Activated T-cell treated with anti-CD3 and anti-CD28 coated beads, Interleukin-2, amount 50 U/mL, for 48 hours (primary cell): ENCODE measurements at regions not wholly inside any gene's neighbourhood (a gene's known extent, or its start where the extent isn't known, plus 50 kb on each side); places are given as distances from the start of the nearest gene placed in this dataset.
"Not testable (repeated sequence)": the region's sequence is repeated elsewhere in the genome, so short reads cannot be mapped to it uniquely, and the experiment has no call there.

Experiments
- DNase-seq, 2 experiments: peaks; one replicate each; pipeline ENCODE4 v3.0.0-alpha.2; 2020

- DNase-seq: no peak
Observed at GRCh38 chr18:67455890-67456501, 60.5 kb downstream of the DSEL start.

GRCh38 chr18:67453901-67454300, 62.6 kb downstream of the DSEL start:
- no peak for DNase-seq

GRCh38 chr18:67451960-67452359, 64.6 kb downstream of the DSEL start:
- no peak for DNase-seq

- DNase-seq: not testable (repeated sequence)
Observed at GRCh38 chr18:67451101-67451500, 65.4 kb downstream of the DSEL start.

GRCh38 chr18:67433971-67434370, 82.5 kb downstream of the DSEL start:
- DNase-seq: no peak

- DNase-seq: no peak
Observed at GRCh38 chr18:67432806-67433205, 83.7 kb downstream of the DSEL start.

GRCh38 chr18:67428805-67429204, 87.7 kb downstream of the DSEL start:
- no peak for DNase-seq

- DNase-seq: no peak
Observed at GRCh38 chr18:67428158-67428557, 88.4 kb downstream of the DSEL start.

- no peak for DNase-seq
Observed at GRCh38 chr18:67426486-67426885, 90.0 kb downstream of the DSEL start.

- DNase-seq: no peak
Observed at GRCh38 chr18:67425672-67426071, 90.8 kb downstream of the DSEL start.

- no peak for DNase-seq
Observed at GRCh38 chr18:67421651-67422050, 94.9 kb downstream of the DSEL start.

- no peak for DNase-seq
Observed at GRCh38 chr18:67417864-67418523, 98.5 kb downstream of the DSEL start.

- no peak for DNase-seq
Observed at GRCh38 chr18:67411116-67411515, 105.4 kb downstream of the DSEL start.

GRCh38 chr18:67410075-67411070, 106.1 kb downstream of the DSEL start:
- DNase-seq: no peak

DNA sequence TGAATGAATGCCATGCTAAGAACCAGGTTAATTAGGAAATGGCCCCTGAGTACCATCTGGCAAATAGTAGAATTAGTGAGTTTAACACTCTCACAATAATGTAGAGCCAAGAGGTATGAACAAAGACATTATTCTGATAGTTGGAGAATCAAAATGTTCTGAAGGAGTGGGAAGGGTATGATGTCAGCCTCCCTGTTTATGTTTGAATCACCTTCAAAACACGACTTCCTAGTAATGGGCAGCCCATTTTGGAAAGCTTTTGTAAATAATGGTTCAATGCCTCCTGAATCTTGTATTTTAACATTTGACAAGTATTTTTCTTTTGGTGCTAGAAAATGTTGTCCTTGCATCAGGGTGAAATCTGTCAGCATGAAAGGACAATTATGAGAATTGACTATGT, 108.3 kb downstream of the DSEL start:
- no peak for DNase-seq

DNA sequence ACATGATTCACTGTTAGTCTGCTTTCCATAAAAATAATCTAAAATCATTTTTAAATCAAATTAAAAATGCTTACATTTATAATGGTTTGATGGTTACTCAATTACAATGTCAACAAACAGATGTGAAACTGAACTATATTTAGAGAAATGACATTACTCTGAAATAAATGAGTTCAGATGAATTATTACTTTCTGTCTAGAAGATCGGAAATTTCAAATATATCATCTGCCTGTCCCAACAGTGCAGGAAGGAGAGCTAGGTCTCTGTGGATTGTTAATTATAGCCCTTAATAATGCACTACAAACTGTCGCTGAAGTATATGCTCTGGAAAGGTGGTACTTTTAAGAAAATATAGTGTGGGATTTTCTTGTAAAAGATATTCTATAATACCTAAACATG, 109.8 kb downstream of the DSEL start:
- DNase-seq: no peak

DNA sequence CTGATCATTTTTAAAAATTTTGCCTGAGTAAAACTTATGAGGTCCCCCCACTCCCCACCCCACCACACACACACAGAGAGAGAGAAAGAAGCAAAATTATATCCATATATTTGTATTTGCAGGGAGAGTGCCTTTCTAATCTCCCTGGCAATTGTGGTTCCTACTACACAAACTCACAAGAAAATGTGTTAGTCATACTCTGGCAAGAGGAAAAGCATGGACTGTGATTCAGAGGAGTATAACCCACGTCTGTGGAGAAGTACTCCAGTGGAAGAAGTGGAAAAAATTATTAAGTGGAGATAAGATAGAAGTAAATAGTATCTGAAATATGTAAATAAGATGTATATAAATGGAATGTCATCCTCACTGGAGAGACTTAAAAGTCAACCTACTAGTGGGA, 114.0 kb downstream of the DSEL start:
- no peak for DNase-seq

GRCh38 chr18:67400502-67401117, 115.9 kb downstream of the DSEL start:
- no peak for DNase-seq

DNA sequence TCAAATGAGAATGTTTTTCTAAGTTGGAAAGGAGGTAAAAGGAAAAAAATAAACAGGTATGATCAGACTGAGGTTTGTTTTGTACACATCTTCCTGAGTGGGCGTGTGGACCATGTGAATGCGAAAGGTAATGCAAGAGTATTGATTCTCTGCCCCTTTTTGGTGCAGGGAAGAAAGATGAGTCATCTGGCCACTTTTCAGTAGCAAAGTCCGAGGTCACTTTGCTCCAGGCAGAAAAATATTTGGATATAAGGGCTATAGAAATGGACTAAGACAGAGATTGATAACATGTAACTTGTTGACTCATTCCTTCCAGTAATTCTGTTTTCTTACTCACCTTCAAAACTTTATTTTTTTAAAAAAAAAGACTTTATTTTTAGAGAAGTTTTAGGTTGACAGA, 130.5 kb downstream of the DSEL start:
- no peak for DNase-seq

DNA sequence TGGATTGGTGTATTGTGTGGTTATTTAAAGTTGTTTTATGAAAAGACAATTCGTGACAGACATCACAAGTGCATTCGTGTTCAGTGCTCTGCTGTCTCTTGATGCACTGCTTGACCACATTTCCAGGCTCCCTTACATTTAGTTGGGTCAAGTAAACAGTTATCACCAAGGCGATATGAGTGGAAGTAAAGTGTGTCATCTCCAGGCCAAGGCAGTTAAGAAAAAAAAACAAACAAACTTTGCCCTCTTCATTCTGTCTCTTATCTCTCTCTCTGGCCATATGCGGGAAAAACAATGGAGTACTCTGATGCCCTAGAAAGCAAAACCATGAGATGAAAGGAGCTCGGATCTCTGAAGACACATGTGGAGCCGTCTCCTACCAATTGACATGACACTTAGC, 131.1 kb downstream of the DSEL start:
- DNase-seq: no peak

- not testable (repeated sequence) for DNase-seq
Observed at GRCh38 chr18:67384057-67384456, 132.5 kb downstream of the DSEL start.

- DNase-seq: no peak
Observed at GRCh38 chr18:67381608-67382150, 134.8 kb downstream of the DSEL start.

DNA sequence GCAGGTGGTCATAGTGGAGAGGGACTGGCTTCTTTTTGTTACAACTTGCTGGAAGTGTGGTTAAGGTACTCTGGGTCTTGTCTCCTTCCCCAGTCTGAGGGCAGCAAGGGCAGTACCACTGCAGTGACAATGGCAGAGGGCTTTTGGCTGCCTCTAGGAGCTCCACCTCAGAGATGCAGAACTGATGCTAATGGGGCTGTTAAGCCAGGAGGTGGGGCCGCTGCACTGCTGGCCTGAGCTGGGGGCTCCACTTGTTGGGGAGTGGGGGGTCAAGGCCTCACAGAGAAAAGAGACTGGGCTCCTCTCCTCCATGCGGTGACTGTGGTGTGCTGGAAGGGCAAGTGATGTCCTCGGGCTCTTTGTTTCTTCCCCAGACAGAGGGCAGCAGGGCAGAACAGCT, 135.7 kb downstream of the DSEL start:
- no peak for DNase-seq
